ENCODE measurements at regions not wholly inside any gene's neighbourhood (a gene's known extent, or its start where the extent isn't known, plus 50 kb on each side); places are given as distances from the start of the nearest gene placed in this dataset.

DNA sequence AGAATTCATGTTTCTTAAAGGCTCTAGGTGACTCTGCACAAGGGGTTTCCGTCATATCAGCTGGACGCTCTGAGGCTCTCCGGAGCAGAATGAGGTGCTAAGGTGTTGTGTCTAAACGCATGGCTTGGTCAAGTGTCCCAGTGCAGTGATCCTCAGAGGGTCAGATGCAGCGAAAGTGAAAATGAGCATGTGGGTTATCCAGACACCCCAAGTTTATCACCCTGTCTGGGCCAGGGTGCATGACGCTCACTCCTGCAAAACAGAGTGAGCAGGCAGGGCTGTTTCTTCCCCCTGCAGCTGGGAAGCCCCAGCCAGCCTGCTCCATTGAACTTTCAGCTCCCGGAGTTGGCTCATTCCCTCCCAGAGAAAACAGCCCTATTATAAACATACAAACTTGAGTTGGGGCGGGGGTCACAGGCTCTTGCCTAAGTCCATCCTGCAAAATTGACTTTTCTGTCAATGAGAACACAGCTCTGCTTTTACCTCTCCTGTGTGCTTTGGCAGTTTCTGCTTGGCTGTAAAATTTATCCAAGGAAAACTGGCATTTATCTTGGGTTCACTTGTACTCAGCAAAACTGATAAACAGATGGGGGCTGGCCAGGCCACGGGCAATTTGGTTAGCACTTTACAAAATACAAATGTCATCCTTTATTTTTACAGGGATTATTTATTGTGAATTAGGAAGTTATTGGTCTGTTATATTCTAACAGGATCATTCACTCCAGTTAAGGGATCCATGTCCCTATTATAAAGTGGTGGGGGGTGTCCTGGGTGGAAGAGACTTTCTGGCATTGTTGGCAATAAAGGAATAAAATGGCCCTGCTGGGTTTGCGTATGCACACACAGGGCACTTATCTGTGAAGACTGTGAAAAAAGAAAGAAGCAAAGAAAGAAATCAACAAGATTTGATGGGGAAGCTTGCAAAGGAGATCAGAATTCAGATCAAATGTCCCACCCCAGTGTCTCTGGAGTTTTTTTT is 154.9 kb downstream of the FOXA2 start:
- H3K4me1 ChIP-seq (ENCODE audit: control insufficient read depth in 1 of 2, insufficient read depth in 1 of 2, low read depth in 1 of 2, low read length in 1 of 2): no peaks in the 10 kb centered on the region
- H3K9me3 ChIP-seq: no peaks in the 10 kb centered on the region
- no peaks in the 10 kb centered on the region for H3K36me3 ChIP-seq
- H3K4me3 ChIP-seq (ENCODE audit: low read depth in 1 of 2, low read length in 1 of 2): no peak overlapping the region
- no peak overlapping the region for H3K27ac ChIP-seq
- no peak for TF ChIP-seq CTCF (IDR thresholded peaks at IDR 0.05)
- no peaks in the 10 kb centered on the region for H3K27me3 ChIP-seq

DNA sequence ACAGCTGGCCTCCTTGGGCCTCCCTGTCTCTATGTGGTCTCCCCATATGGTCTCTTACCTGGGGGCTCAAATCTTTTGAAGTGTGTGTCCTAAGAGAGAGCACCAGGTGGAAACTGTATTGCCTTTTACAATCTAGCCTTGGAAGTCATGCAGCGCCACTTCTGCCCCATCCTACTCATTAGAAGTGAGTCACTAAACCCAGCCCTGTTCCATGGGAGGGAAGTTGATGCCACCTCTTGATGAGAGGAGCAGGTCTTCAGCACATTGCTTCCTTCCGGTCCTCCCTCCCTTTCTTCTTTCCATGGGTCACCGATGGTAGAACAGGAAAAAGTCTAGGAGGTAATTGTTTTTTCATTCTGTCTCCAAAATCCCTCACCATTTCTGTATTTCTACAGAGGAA is 156.3 kb downstream of the FOXA2 start:
- H3K4me3 ChIP-seq (ENCODE audit: low read depth in 1 of 2, low read length in 1 of 2): no peak overlapping the region
- H3K27ac ChIP-seq: no peak overlapping the region
- no peak for TF ChIP-seq CTCF (IDR thresholded peaks at IDR 0.05)
- H3K36me3 ChIP-seq: no peaks in the 10 kb centered on the region
- no peaks in the 10 kb centered on the region for H3K4me1 ChIP-seq (ENCODE audit: control insufficient read depth in 1 of 2, insufficient read depth in 1 of 2, low read depth in 1 of 2, low read length in 1 of 2)
- H3K9me3 ChIP-seq: no peaks in the 10 kb centered on the region
- no peaks in the 10 kb centered on the region for H3K27me3 ChIP-seq

GRCh38 chr20:22426772-22427171 is 157.6 kb downstream of the FOXA2 start:
- no peaks in the 10 kb centered on the region for H3K36me3 ChIP-seq
- no peak overlapping the region for H3K4me3 ChIP-seq (ENCODE audit: low read depth in 1 of 2, low read length in 1 of 2)
- no peaks in the 10 kb centered on the region for H3K4me1 ChIP-seq (ENCODE audit: control insufficient read depth in 1 of 2, insufficient read depth in 1 of 2, low read depth in 1 of 2, low read length in 1 of 2)
- H3K27me3 ChIP-seq: no peaks in the 10 kb centered on the region
- no peak overlapping the region for H3K27ac ChIP-seq
- no peak for TF ChIP-seq CTCF (IDR thresholded peaks at IDR 0.05)
- no peaks in the 10 kb centered on the region for H3K9me3 ChIP-seq

DNA sequence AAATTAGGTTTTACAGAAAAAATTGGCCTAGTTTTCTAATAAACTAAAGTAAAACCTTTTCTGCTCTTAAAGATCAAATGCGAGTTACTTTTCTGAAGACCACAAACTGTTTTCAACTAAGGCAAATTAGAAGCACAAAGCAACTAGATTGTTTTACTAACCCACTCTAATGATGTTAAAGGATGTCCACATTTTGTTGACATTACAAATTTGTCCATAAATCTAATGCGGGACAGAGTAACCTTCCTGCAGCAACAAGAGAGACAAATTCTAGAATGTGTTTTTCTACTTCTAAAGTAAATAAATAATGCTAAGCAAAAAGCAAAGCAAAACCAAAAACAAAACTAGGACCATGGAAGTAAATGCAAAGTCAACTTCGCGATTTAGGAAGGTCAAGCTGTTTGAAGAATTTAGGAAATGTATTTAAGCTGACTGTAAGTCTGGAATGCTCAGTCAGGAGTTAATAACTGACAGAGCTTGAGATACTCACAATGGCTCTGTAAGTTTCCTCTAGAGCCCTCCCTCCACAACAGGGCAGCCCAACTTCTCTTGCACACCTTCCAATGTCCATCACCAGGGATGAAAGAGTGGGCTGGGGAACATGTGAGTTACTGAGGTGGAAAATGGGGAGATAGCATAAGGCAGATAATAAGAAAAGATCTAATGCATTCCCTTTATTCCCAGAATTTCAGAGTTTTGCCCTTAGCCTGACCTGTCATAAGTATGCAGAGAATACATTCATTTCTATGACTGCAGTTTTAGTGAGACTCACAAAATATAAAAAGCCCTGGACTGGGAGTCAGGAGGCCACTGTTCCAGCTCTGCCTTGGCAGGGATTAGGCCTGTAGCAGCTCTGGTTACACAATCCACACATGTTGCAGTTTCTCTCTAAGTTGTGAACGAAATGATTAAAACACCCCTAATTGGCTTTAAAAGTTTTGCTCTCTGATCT is 158.8 kb downstream of the FOXA2 start:
- no peak overlapping the region for H3K27ac ChIP-seq
- no peak overlapping the region for H3K4me3 ChIP-seq (ENCODE audit: low read depth in 1 of 2, low read length in 1 of 2)
- H3K4me1 ChIP-seq (ENCODE audit: control insufficient read depth in 1 of 2, insufficient read depth in 1 of 2, low read depth in 1 of 2, low read length in 1 of 2): no peaks in the 10 kb centered on the region
- H3K36me3 ChIP-seq: no peaks in the 10 kb centered on the region
- no peak for TF ChIP-seq CTCF (IDR thresholded peaks at IDR 0.05)
- H3K9me3 ChIP-seq: no peaks in the 10 kb centered on the region
- no peaks in the 10 kb centered on the region for H3K27me3 ChIP-seq

GRCh38 chr20:22423190-22423832 is 161.1 kb downstream of the FOXA2 start:
- Histone ChIP-seq H3K27me3 (no peaks in the 10 kb centered on the region), H3K36me3 (no peaks in the 10 kb centered on the region), H3K27ac (no peak overlapping the region), H3K9me3 (no peaks in the 10 kb centered on the region), H3K4me3 (ENCODE audit: low read depth in 1 of 2, low read length in 1 of 2) (no peak overlapping the region), H3K4me1 (ENCODE audit: control insufficient read depth in 1 of 2, insufficient read depth in 1 of 2, low read depth in 1 of 2, low read length in 1 of 2) (no peaks in the 10 kb centered on the region)
- no peak for TF ChIP-seq CTCF (IDR thresholded peaks at IDR 0.05)

Data from neutrophil (primary cell).